Upper lobe of left lung (tissue), 6 donors: ENCODE measurements at regions not wholly inside any gene's neighbourhood (a gene's known extent, or its start where the extent isn't known, plus 50 kb on each side); places are given as distances from the start of the nearest gene placed in this dataset.
A peak's percentile ranks its signal among the peaks of the same experiment; 100 is the strongest.
"Not testable (repeated sequence)": the region's sequence is repeated elsewhere in the genome, so short reads cannot be mapped to it uniquely, and the experiment has no call there.

Experiments used
- ATAC-seq, 2 donors: fragments of 200-7000 bp; cut with Tn5 transposase; one replicate each; pipeline ENCODE4 v1.9.1; 2022; ENCODE audit warnings: mild to moderate bottlenecking in 2 of 2, moderate library complexity in 2 of 2; ENCODE audit not compliant: low FRiP score in 2 of 2
- DNase-seq, 2 donors: peaks; one replicate each; pipeline ENCODE4 v3.0.0-alpha.2; 2019 to 2020
- H3K27ac ChIP-seq, 4 donors: fragments of 200-600 bp; sonication (generic); one replicate each; pipeline ENCODE4 v1.5.1; 2016 to 2019
- H3K27me3 ChIP-seq, 4 donors: fragments of 200-600 bp; sonication (generic); one replicate each; pipeline ENCODE4 v1.5.1; 2017 to 2019
- H3K36me3 ChIP-seq, 4 donors: fragments of 200-600 bp; sonication (generic); one replicate each; pipeline ENCODE4 v1.5.1; 2016 to 2019
- H3K4me1 ChIP-seq, 4 donors: fragments of 200-600 bp; sonication (generic); one replicate each; pipeline ENCODE4 v1.5.1; 2018 to 2019
- H3K4me3 ChIP-seq, 4 donors: fragments of 200-600 bp; sonication (generic); one replicate each; pipeline ENCODE4 v1.5.1; 2017 to 2019; ENCODE audit warnings: mild to moderate bottlenecking in 2 of 4, moderate library complexity in 1 of 4
- H3K9me3 ChIP-seq, 4 donors: fragments of 200-600 bp; sonication (generic); one replicate each; pipeline ENCODE4 v1.5.1; 2018 to 2019
- EP300 ChIP-seq, 4 donors: sonication (generic); formaldehyde crosslinking; IDR thresholded peaks; one replicate each; pipeline ENCODE4 v1.5.1; 2017; ENCODE audit warnings: antibody characterized with exemption in 4 of 4, control low read depth in 2 of 4
- WGBS, 2 donors: methylation state at CpG; one replicate each; pipeline ENCODE4 v1.1.5; 2017 to 2018; 5-methylcytosine and 5-hydroxymethylcytosine counted together
- donor health status: DM: no; HTN: no; CAD: no; lungs with moderate emphysema.
- donor health status: DM: no; HTN: yes; CAD: no; lungs with severe emphysema.

DNA sequence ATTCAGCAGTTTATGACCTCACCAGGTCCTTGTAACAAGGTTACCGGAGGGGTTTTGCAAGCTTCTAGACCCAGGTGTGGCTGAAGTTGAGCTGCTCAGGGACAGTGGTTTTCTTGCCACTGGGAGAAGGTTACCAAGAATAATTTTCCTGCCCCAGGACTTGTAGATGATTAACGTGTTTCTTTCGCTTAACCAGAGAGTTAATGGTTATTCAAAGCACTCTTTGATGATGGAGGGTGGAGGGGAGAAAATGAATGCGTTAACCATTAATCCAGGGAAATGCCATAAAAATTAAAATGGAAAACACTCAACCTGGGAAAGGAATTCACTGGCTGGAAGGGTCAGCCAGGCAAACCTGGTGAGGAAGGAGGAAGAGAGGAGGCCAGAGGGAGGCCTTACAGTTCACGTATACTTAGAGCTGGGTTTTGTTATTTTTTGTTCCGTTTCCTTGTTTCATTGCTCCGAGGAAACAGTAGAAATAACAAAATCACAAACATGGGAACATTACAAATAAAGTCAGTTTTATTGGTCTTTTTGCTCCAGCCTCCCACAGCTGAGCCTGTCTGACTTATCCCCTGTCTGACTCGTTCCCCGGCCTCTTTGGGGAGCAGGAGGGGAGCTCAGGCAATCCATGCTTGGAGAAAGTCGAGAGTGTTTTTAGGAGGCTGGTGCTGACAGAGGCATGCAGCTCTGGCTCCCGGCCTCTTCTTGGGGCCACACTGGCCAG is 207.5 kb upstream of the IRF2BP2 start:
- H3K27ac ChIP-seq: peak overlapping the region; percentile 37 to 78 (median 50)
- not testable (repeated sequence) for H3K4me1 ChIP-seq, DNase-seq, H3K4me3 ChIP-seq, H3K9me3 ChIP-seq, H3K27me3 ChIP-seq, H3K36me3 ChIP-seq
- peak; percentile 47 to 68 for ATAC-seq
- TF ChIP-seq EP300 (IDR thresholded peaks at IDR 0.05): peak in 1 of 4 donors; percentile 47
- 60 to 78% methylated on average over 11 of the region's 11 CpGs for WGBS, 2 donors

DNA sequence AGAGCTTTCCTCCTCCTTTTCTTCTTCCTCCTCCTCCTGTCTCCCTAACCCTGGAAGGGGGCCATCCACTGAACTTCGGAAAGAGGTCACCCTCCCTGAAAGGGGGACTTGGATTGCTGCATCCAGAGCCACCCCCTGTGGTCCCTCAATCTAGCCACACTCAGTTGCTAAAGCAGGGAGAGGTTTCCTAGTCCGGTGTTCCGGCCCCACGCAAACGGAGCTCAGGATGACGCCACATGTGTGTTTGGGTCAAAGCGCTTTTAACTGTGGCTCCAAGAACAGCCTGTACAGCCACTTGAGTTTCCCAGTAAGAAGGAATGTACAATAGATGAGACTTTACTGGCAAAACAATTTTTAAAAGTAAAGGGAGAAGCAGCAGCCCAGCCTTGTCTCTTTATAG is 206.9 kb upstream of the IRF2BP2 start:
- not testable (repeated sequence) for H3K36me3 ChIP-seq, H3K9me3 ChIP-seq, H3K27me3 ChIP-seq, H3K4me1 ChIP-seq
- peak in 1 of 4 donors; percentile 45 for TF ChIP-seq EP300 (IDR thresholded peaks at IDR 0.05)
- peak in 1 of 2 donors; percentile 56 for DNase-seq
- 68 to 81% methylated on average over 2 to 6 of the region's 7 CpGs for WGBS, 2 donors
- Histone ChIP-seq H3K4me3 (peak overlapping the region in 1 of 4 donors; percentile 17), H3K27ac (peak overlapping the region in 3 of 4 donors; percentile 37 to 78 (median 52))
- ATAC-seq: peak; percentile 79 to 88

DNA sequence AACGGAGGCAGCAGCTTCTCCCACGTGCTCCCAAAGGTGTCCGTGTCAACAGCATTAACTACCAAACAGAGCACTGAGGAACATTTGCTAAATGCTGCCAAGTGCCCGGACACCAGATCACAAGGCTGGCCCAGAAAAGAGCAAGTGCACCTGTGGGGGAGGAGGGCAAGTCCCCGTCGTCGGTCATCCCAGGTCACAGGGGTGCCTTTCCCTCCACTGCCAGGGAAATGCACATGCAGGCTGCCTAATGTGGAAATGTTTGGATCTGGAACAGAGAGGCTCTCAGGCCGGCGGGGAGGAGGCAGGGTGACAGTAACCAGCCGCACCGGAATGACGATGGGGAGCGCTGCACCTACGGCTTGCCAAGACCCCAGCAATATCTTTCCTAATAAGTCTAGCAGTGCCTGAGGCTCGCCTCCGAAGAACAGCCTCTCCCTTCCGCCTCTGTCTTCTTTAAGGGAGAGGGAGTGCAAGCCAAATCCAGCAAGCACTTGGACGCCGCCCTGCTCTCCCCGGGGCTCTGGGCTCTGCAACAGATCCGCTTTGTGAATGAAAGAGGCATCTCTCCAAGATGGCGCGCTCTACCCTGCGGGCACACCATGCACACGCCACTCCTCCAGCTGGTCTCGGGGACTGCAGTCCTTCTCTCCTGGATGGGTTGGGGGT is 206.3 kb upstream of the IRF2BP2 start:
- WGBS, 2 donors: 43 to 67% methylated on average over 7 to 9 of the region's 26 CpGs

DNA sequence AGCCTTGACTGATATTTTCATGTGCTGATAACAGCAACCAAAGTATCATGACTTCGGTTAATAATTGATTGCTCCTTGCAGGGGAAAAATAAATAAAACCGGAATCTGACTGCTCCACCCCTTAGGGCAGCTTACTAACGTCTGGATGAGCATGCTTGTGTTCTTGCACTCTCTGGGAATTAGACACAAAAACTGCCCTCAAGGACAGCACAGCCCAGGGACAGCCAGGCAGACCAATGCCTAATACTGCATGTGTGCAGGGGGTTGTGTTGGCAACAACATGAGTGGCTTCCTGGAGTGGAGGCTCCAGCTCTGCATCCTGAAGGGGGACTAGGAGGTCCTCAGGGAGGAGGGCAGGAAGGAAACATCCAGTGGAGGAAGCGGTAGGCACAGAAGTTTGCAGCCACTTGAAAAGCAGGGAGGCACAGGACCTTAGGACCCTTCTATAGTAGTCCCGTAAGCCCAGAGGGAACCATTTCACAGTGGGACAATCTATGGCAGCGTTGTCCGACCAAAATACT is 205.4 kb upstream of the IRF2BP2 start:
- ATAC-seq, H3K27ac ChIP-seq, H3K4me1 ChIP-seq, H3K4me3 ChIP-seq, H3K36me3 ChIP-seq, H3K9me3 ChIP-seq, DNase-seq, H3K27me3 ChIP-seq: not testable (repeated sequence)
- WGBS, 2 donors: 58 to 72% methylated on average over 5 to 7 of the region's 7 CpGs

More for the DNA sequence above, 206.3 kb upstream of the IRF2BP2 start:
- not testable (repeated sequence) for H3K4me1 ChIP-seq, H3K27me3 ChIP-seq, H3K36me3 ChIP-seq, H3K9me3 ChIP-seq
- ATAC-seq (peak; percentile 60 to 84), DNase-seq (peak; percentile 36 to 73)
- peak overlapping the region in 3 of 4 donors; percentile 37 to 78 (median 52) for H3K27ac ChIP-seq
- peak overlapping the region in 1 of 4 donors; percentile 17 for H3K4me3 ChIP-seq

DNA sequence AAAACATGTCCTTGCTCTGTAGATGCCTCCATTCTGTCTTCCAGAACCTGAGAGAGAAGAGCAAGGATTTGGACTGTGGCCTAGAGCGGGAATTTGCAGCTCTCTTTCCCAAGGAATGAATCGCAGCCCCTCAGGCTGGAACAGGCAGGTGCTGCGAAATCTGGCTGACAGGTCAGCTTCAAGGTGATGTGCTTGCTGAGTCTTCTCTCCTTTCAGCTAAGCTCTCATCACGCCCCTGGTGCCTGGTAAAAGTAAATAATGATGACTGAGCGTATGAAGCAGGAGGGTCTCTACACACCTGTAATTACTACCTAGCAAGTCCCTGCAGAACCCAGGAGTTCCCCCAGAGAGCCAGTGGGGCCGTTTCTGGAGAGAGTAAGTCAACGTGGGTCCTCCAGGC is 204.3 kb upstream of the IRF2BP2 start:
- not testable (repeated sequence) for H3K4me3 ChIP-seq, H3K36me3 ChIP-seq, DNase-seq, ATAC-seq, H3K27me3 ChIP-seq, H3K4me1 ChIP-seq, H3K27ac ChIP-seq, H3K9me3 ChIP-seq
- WGBS, 2 donors: 85 to 90% methylated on average over 3 of the region's 7 CpGs

DNA sequence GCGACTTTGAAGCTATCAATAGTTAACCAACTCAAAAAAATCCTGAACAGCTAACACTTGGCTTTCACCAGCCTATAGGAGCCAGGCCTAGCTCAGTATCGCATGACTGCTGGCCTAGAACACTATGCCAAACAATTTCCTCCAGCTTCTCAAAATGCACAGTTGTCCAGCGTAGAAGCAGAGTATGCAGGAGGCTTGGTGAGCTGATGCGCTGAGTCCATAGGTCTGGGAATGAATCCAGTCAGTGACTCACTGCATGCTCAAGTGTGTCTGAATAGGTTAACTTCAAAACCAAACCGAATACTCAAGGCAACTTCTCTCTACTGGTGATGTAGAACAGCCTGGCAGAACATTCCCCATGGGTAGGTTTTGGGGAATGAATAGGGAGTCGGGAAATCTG is 201.8 kb upstream of the IRF2BP2 start:
- WGBS, 2 donors: 79 to 84% methylated on average over 4 to 5 of the region's 6 CpGs
- not testable (repeated sequence) for H3K4me1 ChIP-seq, H3K36me3 ChIP-seq, H3K27ac ChIP-seq, H3K9me3 ChIP-seq, H3K27me3 ChIP-seq, H3K4me3 ChIP-seq
- DNase-seq (peak in 1 of 2 donors; percentile 68), ATAC-seq (peak in 1 of 2 donors; percentile 40)

DNA sequence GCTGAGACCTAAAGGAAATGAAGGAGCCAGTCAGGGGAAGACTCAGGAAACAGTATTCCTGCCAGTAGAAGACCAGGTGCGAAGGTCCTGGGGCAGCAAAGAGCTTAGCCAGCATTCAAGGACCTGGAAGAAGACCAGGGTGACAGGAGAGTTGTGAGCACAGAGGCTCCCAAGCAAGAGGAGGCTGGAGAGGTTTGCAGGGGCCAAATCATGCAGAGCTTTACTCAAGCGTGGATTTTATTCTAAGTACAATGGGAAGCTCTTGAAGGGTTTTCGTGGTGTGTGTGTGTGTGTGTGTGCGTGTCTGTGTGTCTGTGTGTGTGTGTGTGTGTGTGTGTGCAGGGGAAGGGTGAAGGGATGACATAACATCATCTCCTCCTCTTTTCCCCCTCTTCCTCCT is 200.7 kb upstream of the IRF2BP2 start:
- not testable (repeated sequence) for ATAC-seq, H3K9me3 ChIP-seq, H3K27ac ChIP-seq, H3K4me1 ChIP-seq, H3K27me3 ChIP-seq, H3K36me3 ChIP-seq, H3K4me3 ChIP-seq, DNase-seq
- 80 to 86% methylated on average over 4 of the region's 4 CpGs for WGBS, 2 donors

DNA sequence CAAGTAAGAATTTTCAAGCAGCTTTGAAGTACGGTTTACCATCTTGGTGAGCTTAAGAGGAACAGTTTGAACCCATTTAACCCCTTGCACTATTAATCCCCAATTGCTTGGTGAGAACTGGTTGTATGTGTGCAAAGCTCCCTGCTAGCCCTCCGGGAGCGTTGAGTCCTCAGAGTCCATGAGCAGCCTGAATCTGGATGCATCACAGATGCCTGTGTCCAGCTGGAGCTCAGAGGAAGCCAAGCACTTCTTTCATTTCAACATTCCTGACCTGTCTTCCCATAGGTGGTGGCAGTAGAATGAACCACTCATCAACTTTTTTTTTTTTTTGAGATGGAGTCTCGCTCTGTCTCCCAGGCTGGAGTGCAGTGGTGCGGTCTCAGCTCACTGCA is 199.9 kb upstream of the IRF2BP2 start:
- not testable (repeated sequence) for H3K9me3 ChIP-seq, DNase-seq, H3K36me3 ChIP-seq, ATAC-seq, H3K27me3 ChIP-seq, H3K4me1 ChIP-seq, H3K4me3 ChIP-seq
- peak overlapping the region in 1 of 4 donors; percentile 49 for H3K27ac ChIP-seq
- WGBS, 2 donors: 72 to 100% methylated on average over 2 to 3 of the region's 5 CpGs

DNA sequence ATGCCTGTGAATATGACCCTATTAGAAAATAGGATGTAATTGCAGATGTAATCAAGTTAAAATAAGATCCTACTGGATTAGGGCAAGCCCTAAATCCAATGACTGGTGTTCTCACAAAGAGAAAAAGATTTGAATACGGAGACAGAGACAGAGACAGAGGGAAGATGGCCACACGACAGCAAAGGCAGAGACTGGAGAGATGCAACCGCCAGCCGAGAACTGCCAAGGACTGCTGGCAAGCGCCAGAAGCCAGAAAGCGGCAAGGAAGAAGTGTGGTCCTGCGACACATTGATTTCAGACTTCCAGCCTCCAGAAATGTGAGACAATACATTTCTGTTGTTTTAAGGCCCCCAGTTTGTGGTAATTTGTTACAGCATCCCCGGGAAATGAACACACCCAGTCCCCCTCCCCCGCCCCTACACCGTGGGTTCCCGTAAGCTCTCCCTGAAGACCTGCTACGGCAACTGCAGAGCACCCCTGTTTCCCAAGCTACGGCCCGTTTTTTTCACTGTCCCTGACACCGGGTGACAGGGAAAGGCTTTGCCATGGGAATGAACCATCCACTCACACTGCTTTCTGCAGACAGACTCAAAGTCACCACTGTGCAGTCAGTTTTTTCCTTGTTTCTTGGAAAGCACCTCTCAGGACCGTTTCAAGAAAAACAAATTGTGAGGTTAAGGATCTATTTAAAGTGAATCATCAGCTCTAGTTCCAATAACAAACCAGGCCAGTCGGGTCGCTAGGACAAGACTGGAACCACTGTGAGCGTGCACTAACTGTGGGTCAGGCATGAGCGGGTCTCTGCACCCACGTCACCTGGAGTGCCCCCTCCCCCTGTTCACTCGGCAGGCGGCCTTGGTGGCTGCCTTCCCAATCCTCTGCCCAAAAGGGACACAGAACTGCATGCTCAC is 199.2 kb upstream of the IRF2BP2 start:
- H3K9me3 ChIP-seq, H3K27me3 ChIP-seq, H3K4me1 ChIP-seq, H3K36me3 ChIP-seq, H3K4me3 ChIP-seq: not testable (repeated sequence)
- peak overlapping the region in 1 of 4 donors; percentile 49 for H3K27ac ChIP-seq
- DNase-seq (peak; percentile 27 to 52), ATAC-seq (peak; percentile 5 to 63)
- WGBS, 2 donors: 71 to 91% methylated on average over 7 to 15 of the region's 23 CpGs

DNA sequence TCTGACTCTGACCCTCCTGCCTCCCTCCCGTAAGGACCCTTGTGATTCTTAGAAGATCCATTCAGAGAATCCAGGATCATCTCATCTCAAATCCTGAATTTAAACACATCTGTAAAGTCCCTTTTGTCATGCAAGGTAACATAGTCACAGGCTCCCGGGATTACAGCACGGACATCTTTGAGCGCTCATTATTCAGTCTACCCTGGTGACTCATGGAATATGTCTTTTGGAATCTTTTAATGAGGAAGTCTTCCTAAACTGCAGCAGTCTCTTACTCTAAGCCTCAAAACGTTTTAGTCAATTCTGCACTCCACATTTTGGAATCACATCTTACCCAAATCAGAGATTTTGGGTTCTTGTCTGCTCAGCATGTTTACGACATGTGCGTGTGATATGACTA is 198.5 kb upstream of the IRF2BP2 start:
- DNase-seq, H3K4me3 ChIP-seq, H3K27me3 ChIP-seq, H3K36me3 ChIP-seq, H3K9me3 ChIP-seq, H3K27ac ChIP-seq, H3K4me1 ChIP-seq: not testable (repeated sequence)
- WGBS, 2 donors: 78 to 80% methylated on average over 4 of the region's 7 CpGs
- peak in 1 of 2 donors; percentile 55 for ATAC-seq

DNA sequence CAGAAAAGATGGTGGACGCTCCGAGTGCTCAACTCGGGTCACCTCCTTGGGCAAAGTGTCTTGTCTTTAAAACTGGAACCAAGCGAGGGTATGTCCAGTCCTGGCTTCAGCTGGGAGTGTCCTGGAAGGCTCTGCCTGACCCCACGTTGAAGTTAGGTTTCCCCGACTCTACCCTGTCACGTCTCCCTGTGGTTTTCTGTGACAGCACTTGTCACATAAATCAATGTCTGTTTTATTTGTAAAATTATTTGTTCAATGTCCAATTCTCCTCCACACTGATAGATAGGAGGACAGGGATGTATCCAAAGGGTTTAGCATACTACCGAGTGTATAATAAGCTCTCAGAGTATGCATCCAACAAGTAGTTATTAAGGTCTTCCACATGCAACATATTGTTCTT is 197.7 kb upstream of the IRF2BP2 start:
- not testable (repeated sequence) for H3K4me1 ChIP-seq, H3K9me3 ChIP-seq, H3K27ac ChIP-seq, DNase-seq, H3K36me3 ChIP-seq, ATAC-seq, H3K4me3 ChIP-seq, H3K27me3 ChIP-seq
- 76 to 81% methylated on average over 4 of the region's 8 CpGs for WGBS, 2 donors

DNA sequence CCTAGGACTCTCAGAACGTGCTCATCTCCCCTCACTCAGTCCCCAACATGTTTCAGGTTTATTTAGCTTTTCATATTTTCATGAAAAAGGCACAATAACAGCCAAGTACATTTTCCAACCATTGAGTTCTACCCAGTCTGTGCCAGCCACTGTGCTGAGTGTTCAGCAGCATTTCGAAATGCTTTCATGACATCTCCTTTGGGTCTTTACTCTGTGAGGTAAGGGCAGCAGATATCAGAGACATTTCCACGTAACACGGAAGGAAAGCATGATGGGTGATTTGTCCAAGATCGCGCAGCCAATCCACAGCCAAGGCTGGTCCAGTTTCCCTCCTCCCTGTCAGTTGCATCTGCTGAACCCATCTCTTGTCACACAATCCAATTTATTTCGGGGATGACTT is 192.6 kb upstream of the IRF2BP2 start:
- H3K4me3 ChIP-seq, H3K36me3 ChIP-seq, H3K27ac ChIP-seq, H3K27me3 ChIP-seq, H3K9me3 ChIP-seq, ATAC-seq, DNase-seq, H3K4me1 ChIP-seq: not testable (repeated sequence)
- WGBS, 2 donors: 87 to 100% methylated on average over 7 of the region's 7 CpGs
